ENCODE measurements at regions not wholly inside any gene's neighbourhood (a gene's known extent, or its start where the extent isn't known, plus 50 kb on each side); places are given as distances from the start of the nearest gene placed in this dataset.
"Not testable (repeated sequence)": the region's sequence is repeated elsewhere in the genome, so short reads cannot be mapped to it uniquely, and the experiment has no call there.

DNA sequence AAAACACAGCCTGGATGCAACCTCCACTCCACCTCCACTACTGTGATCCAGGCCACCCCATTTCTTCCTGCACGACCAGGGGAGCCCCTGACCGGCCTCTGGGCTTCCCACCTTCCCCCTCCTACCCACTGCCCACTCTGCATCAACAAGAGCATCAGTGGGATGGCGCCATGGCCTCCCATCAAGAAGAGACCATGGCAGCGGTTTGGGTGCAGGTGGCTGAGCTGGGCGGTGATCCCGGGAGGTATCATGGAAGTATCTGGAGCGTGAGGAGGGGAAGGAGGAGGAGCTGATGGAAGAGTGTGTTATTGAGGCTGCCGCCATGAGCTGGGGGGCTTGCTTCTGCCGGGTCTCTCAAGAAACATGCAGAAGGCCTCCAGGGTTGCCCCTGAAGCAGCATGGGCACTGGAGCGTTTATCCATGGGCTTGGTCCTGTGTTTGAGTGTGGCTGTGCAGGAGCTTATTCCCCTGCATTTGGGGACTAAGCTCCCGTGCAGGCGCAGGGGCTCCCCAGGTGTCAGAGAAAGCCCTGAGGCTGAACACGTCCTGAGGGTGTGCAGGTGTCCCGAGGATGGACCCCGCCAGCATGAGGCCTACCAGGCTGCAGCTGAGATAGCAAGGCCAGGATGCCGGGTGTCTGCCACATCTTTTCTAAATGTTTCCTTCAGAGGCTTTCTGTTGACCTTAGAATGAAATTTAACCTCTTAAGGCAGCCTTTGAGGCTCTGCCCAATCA lies 99.2 kb upstream of the PCBD1 start:
- no peaks in the 10 kb centered on the region for H3K36me3 Mint-ChIP-seq
- no peak overlapping the region for H3K4me3 Mint-ChIP-seq
- H3K9me3 Mint-ChIP-seq, result no peaks in the 10 kb centered on the region
- H3K4me1 Mint-ChIP-seq (ENCODE audit: low read depth in 2 of 2), result peaks cover 37 to 41% of the 10 kb centered on the region in 2 donors
- peaks cover 0 to 2% of the 10 kb centered on the region in 2 donors for H3K27me3 Mint-ChIP-seq
- no peak for DNase-seq (ENCODE audit: low spot score)
- no peak overlapping the region for H3K27ac Mint-ChIP-seq
- no peak for ATAC-seq

DNA sequence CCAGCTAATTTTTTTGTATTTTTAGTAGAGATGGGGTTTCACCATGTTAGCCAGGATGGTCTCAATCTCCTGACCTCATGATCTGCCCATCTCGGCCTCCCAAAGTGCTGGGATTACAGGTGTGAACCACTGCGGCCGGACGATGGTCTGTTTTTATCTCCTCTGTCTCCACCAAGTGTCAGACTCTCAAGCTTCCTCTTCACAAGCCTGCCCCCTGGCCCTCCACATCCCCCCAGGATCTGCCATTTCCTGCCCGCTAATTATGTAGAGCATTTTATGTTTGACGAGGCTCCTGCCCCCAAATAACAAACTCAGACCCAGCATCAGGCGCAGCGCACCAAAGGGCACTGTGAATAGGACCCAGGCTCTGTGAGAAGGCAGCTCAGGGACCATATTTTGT lies 101.8 kb upstream of the PCBD1 start:
- DNase-seq (ENCODE audit: low spot score); H3K4me3 Mint-ChIP-seq: not testable (repeated sequence)
- peak in 1 of 2 donors; percentile 49 for ATAC-seq

DNA sequence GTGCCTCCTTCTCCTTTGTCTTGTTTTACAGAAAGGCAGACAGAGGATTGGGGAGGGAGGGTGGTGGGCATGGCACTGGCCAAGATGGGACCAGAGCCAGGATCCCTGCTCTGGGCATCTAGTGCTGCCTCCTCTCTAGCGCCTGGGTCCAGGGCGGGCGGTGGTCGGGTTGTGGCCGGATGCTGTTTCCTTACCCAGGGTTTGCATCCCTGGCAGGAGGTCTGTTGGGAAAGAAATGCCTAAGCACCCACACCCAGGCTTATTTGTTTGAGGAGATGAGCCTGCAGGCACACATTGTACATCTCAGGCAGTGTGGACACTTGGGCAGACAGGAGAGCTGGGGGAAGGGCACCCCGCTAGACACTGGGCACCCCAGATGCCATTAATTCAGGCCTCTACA lies 102.3 kb upstream of the PCBD1 start:
- H3K9me3 Mint-ChIP-seq, result no peaks in the 10 kb centered on the region

More for the DNA sequence above, 101.8 kb upstream of the PCBD1 start:
- H3K27ac Mint-ChIP-seq, result peak overlapping the region in 1 of 2 donors; percentile 31
- H3K9me3 Mint-ChIP-seq, H3K36me3 Mint-ChIP-seq, H3K27me3 Mint-ChIP-seq: not testable (repeated sequence)
- H3K4me1 Mint-ChIP-seq (ENCODE audit: low read depth in 2 of 2), result peaks cover 19 to 24% of the 10 kb centered on the region in 2 donors

DNA sequence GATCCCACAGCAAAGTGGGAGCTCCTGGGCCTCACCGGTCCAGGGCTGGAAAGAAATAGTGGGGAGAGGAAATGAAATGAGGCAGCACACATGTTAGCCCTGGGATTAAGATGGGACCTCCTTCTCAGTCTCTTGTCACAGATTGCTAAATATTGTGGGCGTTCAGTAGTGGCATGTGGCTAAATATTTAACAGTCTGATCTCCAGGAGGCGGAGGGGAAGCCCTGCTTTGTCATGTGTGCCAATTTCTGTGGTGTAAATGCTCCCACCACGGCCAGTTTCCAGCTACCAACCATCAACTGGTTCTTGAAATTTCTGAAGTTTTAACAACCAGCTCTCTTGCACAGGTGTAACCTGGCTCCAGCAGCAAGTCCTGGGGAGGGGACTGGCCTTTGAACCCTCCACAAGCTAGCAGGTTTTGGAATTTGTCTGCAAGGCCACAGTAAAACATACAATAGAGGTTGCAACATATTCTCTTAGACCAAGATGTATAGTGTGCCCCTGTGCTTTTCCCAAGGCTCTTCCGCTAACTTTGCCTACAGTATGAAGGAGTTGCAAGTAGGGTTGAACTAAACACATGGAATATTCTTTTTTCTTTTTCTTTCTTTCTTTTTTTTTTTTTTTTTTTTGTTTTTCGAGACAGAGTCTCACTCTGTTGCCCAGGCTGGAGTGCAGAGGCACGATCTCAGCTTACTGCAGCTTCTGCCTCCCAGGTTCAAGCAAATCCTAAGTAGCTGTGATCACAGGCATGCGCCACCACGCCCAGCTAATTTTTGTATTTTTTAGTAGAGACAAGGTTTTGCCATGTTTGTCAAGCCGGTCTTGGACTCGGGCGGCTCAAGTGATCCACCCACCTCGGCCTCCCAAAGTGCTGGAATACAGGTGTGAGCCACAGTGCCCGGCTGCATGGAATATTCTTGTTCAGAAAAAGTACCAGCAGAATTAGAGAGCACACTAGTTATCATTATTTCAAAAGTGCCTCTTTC lies 103.1 kb upstream of the PCBD1 start:
- H3K9me3 Mint-ChIP-seq, result no peaks in the 10 kb centered on the region
- no peaks in the 10 kb centered on the region for H3K36me3 Mint-ChIP-seq
- ATAC-seq, result peak; percentile 50 to 71
- peaks cover 6 to 11% of the 10 kb centered on the region in 2 donors for H3K27me3 Mint-ChIP-seq
- H3K4me3 Mint-ChIP-seq, result no peak overlapping the region
- DNase-seq (ENCODE audit: low spot score), result peak; percentile 60
- no peak overlapping the region for H3K27ac Mint-ChIP-seq
- peaks cover 6 to 12% of the 10 kb centered on the region in 2 donors for H3K4me1 Mint-ChIP-seq (ENCODE audit: low read depth in 2 of 2)

More for the DNA sequence above, 102.3 kb upstream of the PCBD1 start:
- H3K4me3 Mint-ChIP-seq, result no peak overlapping the region
- H3K4me1 Mint-ChIP-seq (ENCODE audit: low read depth in 2 of 2), result peaks cover 13 to 20% of the 10 kb centered on the region in 2 donors
- DNase-seq (ENCODE audit: low spot score), result no peak
- H3K36me3 Mint-ChIP-seq, result no peaks in the 10 kb centered on the region
- H3K27me3 Mint-ChIP-seq, result peaks cover 0 to 5% of the 10 kb centered on the region in 2 donors
- H3K27ac Mint-ChIP-seq, result no peak overlapping the region
- ATAC-seq, result peak; percentile 20 to 21

DNA sequence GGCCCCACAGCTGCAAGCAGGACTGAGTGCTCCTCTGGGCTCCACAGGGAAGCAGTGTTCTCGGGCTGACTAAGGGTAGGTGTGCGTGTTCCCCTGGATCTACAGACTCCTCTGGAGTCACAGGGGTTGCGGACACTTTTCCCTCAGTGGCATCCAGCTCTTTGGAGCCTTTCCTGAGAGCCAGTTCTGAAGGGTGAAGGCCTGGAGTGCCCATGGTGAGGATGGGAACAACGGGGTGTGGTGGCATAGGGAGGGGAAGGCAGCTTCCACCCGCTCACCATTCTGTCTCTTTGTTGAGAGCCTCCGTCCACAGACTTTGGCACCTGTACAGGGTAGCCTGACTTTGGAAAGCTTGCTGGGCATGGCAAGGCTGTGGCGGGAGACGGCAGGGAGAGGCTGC lies 104.1 kb upstream of the PCBD1 start:
- Mint-ChIP-seq H3K9me3 (no peaks in the 10 kb centered on the region), H3K4me3 (no peak overlapping the region), H3K27ac (no peak overlapping the region), H3K36me3 (no peaks in the 10 kb centered on the region), H3K4me1 (ENCODE audit: low read depth in 2 of 2) (peaks cover 5 to 10% of the 10 kb centered on the region in 2 donors), H3K27me3 (peaks cover 6 to 11% of the 10 kb centered on the region in 2 donors)
- peak; percentile 20 for DNase-seq (ENCODE audit: low spot score)
- ATAC-seq, result no peak

DNA sequence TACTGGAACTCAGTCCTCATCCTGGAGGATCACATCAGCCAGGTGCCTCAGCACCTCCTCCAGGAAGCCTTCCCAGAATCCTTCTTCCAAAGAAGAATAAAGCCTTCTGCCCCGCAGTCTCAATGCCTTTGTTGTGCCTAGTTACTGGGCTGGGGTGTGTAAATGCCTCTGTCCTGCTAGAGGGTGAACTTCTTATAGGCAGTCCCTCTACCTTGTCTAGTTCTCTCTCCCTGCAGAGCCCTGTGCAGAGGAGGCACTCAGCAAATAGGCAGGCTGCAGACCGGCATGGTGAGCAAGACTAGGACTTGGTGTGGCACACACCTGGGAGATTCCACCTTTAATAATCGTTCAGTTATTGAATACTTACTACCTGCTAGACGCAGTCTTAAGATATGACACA lies 104.7 kb upstream of the PCBD1 start:
- Mint-ChIP-seq H3K36me3 (no peaks in the 10 kb centered on the region), H3K9me3 (no peaks in the 10 kb centered on the region), H3K4me3 (no peak overlapping the region), H3K27me3 (peaks cover 6 to 11% of the 10 kb centered on the region in 2 donors), H3K4me1 (ENCODE audit: low read depth in 2 of 2) (peaks cover 5 to 9% of the 10 kb centered on the region in 2 donors), H3K27ac (no peak overlapping the region)
- ATAC-seq (no peak), DNase-seq (ENCODE audit: low spot score) (peak; percentile 40)

DNA sequence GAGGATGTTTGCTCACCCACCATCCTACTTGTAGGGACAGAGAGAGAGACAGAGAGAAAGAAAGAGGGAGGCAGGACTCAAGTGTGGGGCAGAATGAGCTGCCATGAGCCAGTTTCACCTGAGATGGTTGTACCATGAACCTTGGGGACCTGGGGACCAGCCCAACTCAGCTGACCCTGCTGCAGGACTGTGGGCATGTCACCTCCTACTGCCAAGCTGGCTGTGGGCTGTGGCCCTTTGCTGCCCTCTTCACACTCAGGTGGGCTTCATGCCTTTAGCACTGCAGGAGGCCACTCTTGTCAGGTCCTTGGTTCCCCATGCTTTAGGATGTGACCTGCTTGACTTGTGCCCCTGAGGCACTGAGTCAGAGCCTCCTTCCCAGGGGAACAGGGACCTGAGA lies 108.2 kb upstream of the PCBD1 start:
- ATAC-seq, result no peak
- Mint-ChIP-seq H3K36me3 (no peaks in the 10 kb centered on the region), H3K27ac (no peak overlapping the region), H3K27me3 (peaks cover 17 to 20% of the 10 kb centered on the region in 2 donors), H3K4me3 (no peak overlapping the region), H3K4me1 (ENCODE audit: low read depth in 2 of 2) (no peaks in the 10 kb centered on the region), H3K9me3 (no peaks in the 10 kb centered on the region)
- peak; percentile 29 for DNase-seq (ENCODE audit: low spot score)

DNA sequence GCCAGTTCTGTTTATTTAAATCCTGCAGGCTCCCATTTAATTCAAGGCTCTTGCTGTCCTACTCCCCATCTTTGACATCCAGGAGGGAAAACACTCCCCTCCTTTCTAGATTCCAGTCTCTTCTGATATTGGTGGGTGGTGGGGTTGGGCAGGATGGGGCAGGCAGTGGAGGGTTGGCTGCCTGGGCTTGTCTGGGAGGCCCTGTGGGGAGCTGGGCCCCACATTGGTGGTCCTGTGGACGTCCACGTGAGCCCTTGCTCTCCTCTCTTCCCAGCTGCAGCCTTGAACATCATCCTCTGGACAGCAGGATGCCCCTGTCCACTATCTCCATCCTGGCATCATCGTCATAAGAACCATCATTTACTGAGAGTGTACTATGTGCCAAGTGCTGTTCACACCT lies 108.9 kb upstream of the PCBD1 start:
- ATAC-seq, result no peak
- peaks cover 17 to 20% of the 10 kb centered on the region in 2 donors for H3K27me3 Mint-ChIP-seq
- H3K27ac Mint-ChIP-seq, result no peak overlapping the region
- H3K9me3 Mint-ChIP-seq, result no peaks in the 10 kb centered on the region
- no peak overlapping the region for H3K4me3 Mint-ChIP-seq
- H3K36me3 Mint-ChIP-seq, result no peaks in the 10 kb centered on the region
- DNase-seq (ENCODE audit: low spot score), result no peak
- no peaks in the 10 kb centered on the region for H3K4me1 Mint-ChIP-seq (ENCODE audit: low read depth in 2 of 2)

DNA sequence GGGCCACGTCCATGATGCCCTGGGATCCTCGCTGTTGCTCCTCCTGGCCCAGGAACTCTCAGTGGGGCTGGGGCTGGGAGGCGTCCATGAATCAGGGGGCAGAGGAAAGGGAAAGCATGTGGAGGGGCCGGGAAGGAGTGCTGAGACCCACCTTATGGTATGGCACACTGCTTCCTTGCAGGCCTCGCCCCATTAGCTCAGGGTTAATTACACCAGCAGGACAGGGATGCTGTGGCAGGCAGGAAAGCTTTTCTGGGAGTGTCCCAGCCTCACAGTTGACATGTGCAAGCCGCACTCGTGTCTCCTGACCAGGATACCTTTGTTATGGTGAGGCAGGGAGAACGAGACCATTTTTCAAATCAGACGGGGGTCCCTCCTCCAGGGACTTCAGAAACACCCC lies 109.7 kb upstream of the PCBD1 start:
- Mint-ChIP-seq H3K4me3 (no peak overlapping the region), H3K27me3 (peaks cover 17 to 25% of the 10 kb centered on the region in 2 donors), H3K4me1 (ENCODE audit: low read depth in 2 of 2) (no peaks in the 10 kb centered on the region), H3K27ac (no peak overlapping the region), H3K36me3 (no peaks in the 10 kb centered on the region), H3K9me3 (no peaks in the 10 kb centered on the region)
- ATAC-seq (no peak), DNase-seq (ENCODE audit: low spot score) (no peak)

DNA sequence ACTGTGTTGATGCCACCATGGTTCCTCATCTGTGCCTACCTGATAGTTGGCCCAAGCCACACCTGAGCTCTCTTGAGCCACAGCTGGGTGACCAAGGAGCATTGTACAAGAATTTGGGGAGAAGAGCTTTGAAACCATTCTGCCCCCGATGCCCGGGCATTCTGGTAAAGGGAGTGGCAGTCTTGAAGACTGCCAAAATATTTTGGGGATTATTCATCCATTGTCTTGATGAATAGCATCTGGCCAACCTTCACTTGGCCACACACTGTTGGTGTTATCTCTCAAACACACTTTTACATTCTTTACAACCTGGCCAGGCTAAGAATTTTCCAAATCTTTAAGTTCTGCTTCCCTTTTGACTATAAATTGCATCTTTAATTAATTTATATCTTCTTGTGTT lies 113.1 kb upstream of the PCBD1 start:
- no peak overlapping the region for H3K27ac Mint-ChIP-seq
- H3K4me1 Mint-ChIP-seq (ENCODE audit: low read depth in 2 of 2), result no peaks in the 10 kb centered on the region
- no peak overlapping the region for H3K4me3 Mint-ChIP-seq
- peaks cover 9 to 19% of the 10 kb centered on the region in 2 donors for H3K27me3 Mint-ChIP-seq
- DNase-seq (ENCODE audit: low spot score), result no peak
- no peaks in the 10 kb centered on the region for H3K36me3 Mint-ChIP-seq
- no peak for ATAC-seq
- no peaks in the 10 kb centered on the region for H3K9me3 Mint-ChIP-seq

DNA sequence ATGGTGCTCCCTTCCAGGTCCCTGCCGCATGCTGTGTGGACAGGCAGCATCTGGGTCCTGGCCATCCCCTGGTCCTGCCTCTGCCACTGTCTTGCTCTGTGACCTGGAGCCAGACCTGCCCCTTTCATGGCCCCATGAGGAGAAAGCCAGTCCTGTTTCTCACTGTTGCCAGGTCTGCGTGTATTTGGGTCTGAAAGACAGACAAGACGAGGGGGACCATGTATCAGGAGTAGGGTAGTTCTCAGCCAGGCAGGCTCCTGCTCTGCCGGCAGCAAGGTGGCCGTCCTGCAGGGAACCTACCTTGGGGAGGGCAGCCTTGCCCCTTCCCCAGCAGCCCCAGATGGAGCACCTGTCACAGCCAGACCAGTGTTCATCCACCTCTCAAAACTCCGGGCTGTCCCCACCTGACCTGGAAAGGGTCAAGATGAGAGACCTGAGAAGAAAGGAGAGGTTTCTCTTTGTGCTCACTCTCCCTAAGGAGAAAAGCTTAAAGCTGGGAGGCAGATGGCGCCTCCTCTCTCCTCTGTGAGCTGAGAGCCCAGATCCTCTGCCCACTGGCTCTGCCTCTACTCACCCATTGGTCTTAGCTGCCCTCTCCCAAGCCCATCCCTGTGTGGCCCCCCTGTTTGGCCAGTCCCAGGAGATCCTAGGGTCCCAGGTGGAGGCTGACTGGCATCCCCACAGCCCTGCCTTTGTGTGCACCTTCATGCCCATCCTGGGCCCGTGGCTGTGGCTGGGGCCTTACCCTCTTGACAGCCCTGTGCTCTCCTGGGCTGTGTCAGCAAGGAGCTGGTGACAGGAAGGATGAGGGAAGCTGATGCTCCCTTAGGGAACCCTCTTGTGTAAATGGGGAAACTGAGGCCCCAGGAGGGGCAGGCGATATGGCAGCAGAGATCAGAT lies 116.1 kb upstream of the PCBD1 start:
- no peaks in the 10 kb centered on the region for H3K9me3 Mint-ChIP-seq
- no peaks in the 10 kb centered on the region for H3K36me3 Mint-ChIP-seq

DNA sequence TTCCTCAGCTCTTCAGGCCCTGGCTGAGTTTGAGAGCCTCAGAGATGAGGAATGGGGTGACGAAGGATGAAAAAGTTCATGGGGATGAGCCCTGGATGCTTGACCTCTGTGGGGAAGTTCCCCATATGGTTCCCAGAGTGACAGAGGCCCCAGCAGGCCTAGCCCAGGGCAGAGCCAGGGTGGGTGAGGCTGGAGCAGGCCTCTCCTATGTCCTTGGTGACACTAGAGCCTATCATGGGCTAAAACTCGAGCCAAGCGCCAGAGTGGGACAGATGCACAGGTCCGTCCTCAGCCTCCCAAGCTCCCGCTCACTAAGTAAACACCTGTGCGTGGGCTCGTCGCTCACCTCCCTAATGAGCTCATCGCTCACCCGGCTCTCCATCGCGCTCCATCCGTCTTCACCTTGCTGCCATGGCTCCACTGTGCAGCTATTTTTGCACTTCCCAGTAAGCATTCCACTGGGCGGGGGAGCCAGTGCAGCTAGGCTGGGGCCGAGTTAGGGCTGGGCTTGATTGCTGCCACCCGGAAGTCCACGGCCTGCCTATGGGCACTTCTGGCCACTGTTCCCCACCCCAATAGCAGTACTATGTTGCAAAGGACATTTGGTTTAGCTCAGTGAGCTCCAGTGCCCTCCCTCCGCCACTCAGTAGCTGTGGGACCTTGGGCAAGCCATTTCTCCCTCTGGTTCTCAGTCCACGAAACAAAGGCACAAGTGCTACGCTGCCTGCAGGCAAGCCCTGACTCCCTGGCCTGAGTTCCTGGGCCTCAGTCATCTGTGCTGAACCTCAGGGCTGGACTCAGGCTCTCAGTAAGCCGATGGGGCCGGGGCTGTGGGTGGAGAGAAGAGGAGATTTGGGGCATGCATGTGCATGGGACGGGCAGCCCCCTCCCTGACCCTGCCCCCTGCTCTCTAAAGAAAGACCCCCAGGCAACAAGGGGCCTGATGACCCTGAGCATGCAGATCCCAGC lies 117.3 kb upstream of the PCBD1 start:
- no peak overlapping the region for H3K27ac Mint-ChIP-seq
- peaks cover 2 to 12% of the 10 kb centered on the region in 2 donors for H3K27me3 Mint-ChIP-seq
- no peaks in the 10 kb centered on the region for H3K9me3 Mint-ChIP-seq
- no peak for DNase-seq (ENCODE audit: low spot score)
- no peaks in the 10 kb centered on the region for H3K36me3 Mint-ChIP-seq
- H3K4me3 Mint-ChIP-seq, result no peak overlapping the region
- no peak for ATAC-seq
- no peaks in the 10 kb centered on the region for H3K4me1 Mint-ChIP-seq (ENCODE audit: low read depth in 2 of 2)

More for the DNA sequence above, 116.1 kb upstream of the PCBD1 start:
- no peaks in the 10 kb centered on the region for H3K4me1 Mint-ChIP-seq (ENCODE audit: low read depth in 2 of 2)
- H3K27ac Mint-ChIP-seq, result no peak overlapping the region
- peaks cover 6 to 17% of the 10 kb centered on the region in 2 donors for H3K27me3 Mint-ChIP-seq
- no peak overlapping the region for H3K4me3 Mint-ChIP-seq
- peak; percentile 39 for DNase-seq (ENCODE audit: low spot score)
- no peak for ATAC-seq

Data from natural killer cell treated with Interleukin-12 subunit alpha and Interleukin-12 subunit beta and Interleukin-15 and Interleukin-18, amount 100 ng/mL, for 72 hours (primary cell).